ENCODE measurements at regions not wholly inside any gene's neighbourhood (a gene's known extent, or its start where the extent isn't known, plus 50 kb on each side); places are given as distances from the start of the nearest gene placed in this dataset.
"Not testable (repeated sequence)": the region's sequence is repeated elsewhere in the genome, so short reads cannot be mapped to it uniquely, and the experiment has no call there.

GRCh38 chr11:79609511-79609910, 168.7 kb upstream of the TENM4 start:
- DNase-seq (ENCODE audit: low read depth in 2 of 2), result no peak

GRCh38 chr11:79606461-79606860, 165.6 kb upstream of the TENM4 start:
- DNase-seq (ENCODE audit: low read depth in 2 of 2), result not testable (repeated sequence)

GRCh38 chr11:79600711-79601110, 159.9 kb upstream of the TENM4 start:
- DNase-seq (ENCODE audit: low read depth in 2 of 2), result peak; percentile 61 to 63

GRCh38 chr11:79594834-79595233, 154.0 kb upstream of the TENM4 start:
- DNase-seq (ENCODE audit: low read depth in 2 of 2), result no peak

GRCh38 chr11:79592824-79593223, 152.0 kb upstream of the TENM4 start:
- no peak for DNase-seq (ENCODE audit: low read depth in 2 of 2)

GRCh38 chr11:79592406-79592805, 151.6 kb upstream of the TENM4 start:
- no peak for DNase-seq (ENCODE audit: low read depth in 2 of 2)

- no peak for DNase-seq (ENCODE audit: low read depth in 2 of 2)
These were observed 141.6 kb upstream of the TENM4 start for GRCh38 chr11:79582434-79582833.

GRCh38 chr11:79579063-79579462, 138.2 kb upstream of the TENM4 start:
- no peak for DNase-seq (ENCODE audit: low read depth in 2 of 2)

GRCh38 chr11:79578116-79578515, 137.3 kb upstream of the TENM4 start:
- no peak for DNase-seq (ENCODE audit: low read depth in 2 of 2)

GRCh38 chr11:79575701-79576100, 134.9 kb upstream of the TENM4 start:
- no peak for DNase-seq (ENCODE audit: low read depth in 2 of 2)

GRCh38 chr11:79570104-79570503, 129.3 kb upstream of the TENM4 start:
- DNase-seq (ENCODE audit: low read depth in 2 of 2), result no peak

- DNase-seq (ENCODE audit: low read depth in 2 of 2), result no peak
These were observed 123.6 kb upstream of the TENM4 start for GRCh38 chr11:79564288-79564925.

GRCh38 chr11:79561496-79561895, 120.7 kb upstream of the TENM4 start:
- no peak for DNase-seq (ENCODE audit: low read depth in 2 of 2)

- DNase-seq (ENCODE audit: low read depth in 2 of 2), result no peak
These were observed 110.0 kb upstream of the TENM4 start for GRCh38 chr11:79550809-79551208.

- DNase-seq (ENCODE audit: low read depth in 2 of 2), result no peak
These were observed 106.4 kb upstream of the TENM4 start for GRCh38 chr11:79547256-79547655.

- no peak for DNase-seq (ENCODE audit: low read depth in 2 of 2)
These were observed 105.5 kb upstream of the TENM4 start for GRCh38 chr11:79546351-79546750.

GRCh38 chr11:79544361-79544760, 103.5 kb upstream of the TENM4 start:
- no peak for DNase-seq (ENCODE audit: low read depth in 2 of 2)

- DNase-seq (ENCODE audit: low read depth in 2 of 2), result no peak
These were observed 102.3 kb upstream of the TENM4 start for GRCh38 chr11:79543101-79543500.

- DNase-seq (ENCODE audit: low read depth in 2 of 2), result no peak
These were observed 100.6 kb upstream of the TENM4 start for GRCh38 chr11:79541466-79541865.

GRCh38 chr11:79538775-79539174, 97.9 kb upstream of the TENM4 start:
- DNase-seq (ENCODE audit: low read depth in 2 of 2), result no peak

- no peak for DNase-seq (ENCODE audit: low read depth in 2 of 2)
These were observed 95.5 kb upstream of the TENM4 start for GRCh38 chr11:79536155-79536917.

- no peak for DNase-seq (ENCODE audit: low read depth in 2 of 2)
These were observed 94.8 kb upstream of the TENM4 start for GRCh38 chr11:79535606-79536005.

- DNase-seq (ENCODE audit: low read depth in 2 of 2), result no peak
These were observed 84.4 kb upstream of the TENM4 start for GRCh38 chr11:79525257-79525656.

- DNase-seq (ENCODE audit: low read depth in 2 of 2), result no peak
These were observed 81.8 kb upstream of the TENM4 start for GRCh38 chr11:79522626-79523025.

All from fibroblast of skin of left quadriceps (primary cell).